Stimulated activated CD4-positive, alpha-beta T cell treated with anti-CD3 and anti-CD28 coated beads, Interleukin-15, amount 100 ng/mL, for 48 hours (primary cell): ENCODE measurements at regions not wholly inside any gene's neighbourhood (a gene's known extent, or its start where the extent isn't known, plus 50 kb on each side); places are given as distances from the start of the nearest gene placed in this dataset.
"Not testable (repeated sequence)": the region's sequence is repeated elsewhere in the genome, so short reads cannot be mapped to it uniquely, and the experiment has no call there.

Source experiments
- DNase-seq, 2 donors: peaks; one replicate each; pipeline ENCODE4 v3.0.0-alpha.2; 2020; ENCODE audit warnings: low read depth in 2 of 2

DNA sequence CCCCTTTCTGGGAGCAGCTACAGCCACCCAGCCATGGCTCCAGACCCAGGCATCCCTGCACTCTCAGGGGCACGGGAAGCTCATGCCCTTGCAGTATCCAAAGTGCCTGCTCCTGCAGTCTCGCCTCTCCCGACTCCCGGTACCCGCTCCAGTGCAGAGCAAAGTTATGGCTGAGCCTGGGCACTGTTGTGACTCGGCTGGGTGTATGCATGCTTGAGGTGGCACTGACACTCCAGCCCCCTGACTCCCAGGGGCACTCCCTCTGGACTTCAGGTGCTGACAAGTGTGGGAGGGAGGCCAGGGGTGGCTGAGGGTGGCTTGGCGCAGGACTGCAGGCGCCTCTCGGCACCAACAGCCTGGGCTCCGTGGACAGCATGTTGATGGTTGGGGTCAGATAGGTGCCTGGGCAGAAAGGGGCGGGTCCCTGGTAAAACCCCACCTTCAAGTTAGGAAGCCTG lies 580.1 kb upstream of the ADGRL2 start:
- no peak for DNase-seq

GRCh38 chr1:81217058-81217457 lies 583.7 kb upstream of the ADGRL2 start:
- no peak for DNase-seq

DNA sequence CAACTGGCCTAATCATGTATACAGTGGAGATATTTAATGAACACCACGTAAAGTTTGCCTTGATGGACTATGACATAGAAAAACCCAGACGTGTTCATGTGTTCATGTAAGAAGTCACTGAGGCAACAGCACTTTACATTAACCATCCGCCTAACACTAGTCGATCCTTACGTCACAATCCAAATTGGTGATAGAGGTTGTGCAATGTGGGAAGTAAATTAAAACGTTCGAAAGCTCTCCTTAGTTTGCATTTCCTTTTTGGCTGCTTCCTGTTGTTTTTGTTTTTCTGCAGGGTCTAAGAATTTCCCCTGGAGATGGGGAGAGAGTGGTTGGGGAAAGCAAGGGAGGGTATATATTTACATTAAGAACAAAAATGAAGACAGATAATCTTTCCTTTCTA lies 587.5 kb upstream of the ADGRL2 start:
- no peak for DNase-seq

GRCh38 chr1:81209461-81209860 lies 591.3 kb upstream of the ADGRL2 start:
- DNase-seq, result no peak

DNA sequence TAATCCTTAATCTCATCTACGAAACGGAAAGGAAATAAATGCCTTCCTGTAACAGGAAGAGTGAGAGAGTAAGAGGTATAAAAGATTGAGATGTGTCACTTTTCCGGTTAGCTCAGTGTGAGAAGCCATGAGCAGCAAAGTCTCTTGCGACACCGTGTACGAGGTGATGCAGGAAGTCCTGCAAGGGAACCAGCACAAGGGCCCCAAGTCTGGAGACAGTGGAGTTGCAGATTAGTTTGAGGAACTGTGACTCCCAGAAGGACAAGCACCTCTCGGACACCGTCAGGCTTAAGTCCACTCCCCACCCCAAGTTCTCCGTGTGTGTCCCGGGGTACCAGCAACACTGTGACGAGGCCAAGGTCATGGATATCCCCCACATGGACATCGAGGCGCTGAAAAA lies 592.3 kb upstream of the ADGRL2 start:
- no peak for DNase-seq

- DNase-seq, result no peak
These were observed 594.8 kb upstream of the ADGRL2 start for GRCh38 chr1:81205956-81206355.

GRCh38 chr1:81201779-81202178 lies 599.0 kb upstream of the ADGRL2 start:
- no peak for DNase-seq

DNA sequence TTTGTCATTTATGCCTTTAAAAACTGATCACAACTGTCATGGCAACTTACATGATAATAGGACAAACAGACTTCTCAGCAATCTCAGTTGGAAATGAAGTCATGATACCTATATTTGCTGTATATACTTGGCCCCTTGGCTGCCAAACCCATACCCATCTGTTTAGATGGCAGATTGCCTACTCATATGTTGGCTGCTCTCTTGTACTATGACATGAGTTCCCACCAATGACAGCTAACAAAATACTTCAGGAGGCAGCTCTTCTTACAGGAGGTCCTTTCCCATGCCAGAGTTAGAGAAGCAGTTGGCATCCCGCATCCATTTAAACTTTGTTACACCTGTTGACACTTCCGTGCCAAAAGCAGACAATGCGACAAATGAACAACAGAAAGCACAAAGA lies 603.1 kb upstream of the ADGRL2 start:
- DNase-seq, result no peak

DNA sequence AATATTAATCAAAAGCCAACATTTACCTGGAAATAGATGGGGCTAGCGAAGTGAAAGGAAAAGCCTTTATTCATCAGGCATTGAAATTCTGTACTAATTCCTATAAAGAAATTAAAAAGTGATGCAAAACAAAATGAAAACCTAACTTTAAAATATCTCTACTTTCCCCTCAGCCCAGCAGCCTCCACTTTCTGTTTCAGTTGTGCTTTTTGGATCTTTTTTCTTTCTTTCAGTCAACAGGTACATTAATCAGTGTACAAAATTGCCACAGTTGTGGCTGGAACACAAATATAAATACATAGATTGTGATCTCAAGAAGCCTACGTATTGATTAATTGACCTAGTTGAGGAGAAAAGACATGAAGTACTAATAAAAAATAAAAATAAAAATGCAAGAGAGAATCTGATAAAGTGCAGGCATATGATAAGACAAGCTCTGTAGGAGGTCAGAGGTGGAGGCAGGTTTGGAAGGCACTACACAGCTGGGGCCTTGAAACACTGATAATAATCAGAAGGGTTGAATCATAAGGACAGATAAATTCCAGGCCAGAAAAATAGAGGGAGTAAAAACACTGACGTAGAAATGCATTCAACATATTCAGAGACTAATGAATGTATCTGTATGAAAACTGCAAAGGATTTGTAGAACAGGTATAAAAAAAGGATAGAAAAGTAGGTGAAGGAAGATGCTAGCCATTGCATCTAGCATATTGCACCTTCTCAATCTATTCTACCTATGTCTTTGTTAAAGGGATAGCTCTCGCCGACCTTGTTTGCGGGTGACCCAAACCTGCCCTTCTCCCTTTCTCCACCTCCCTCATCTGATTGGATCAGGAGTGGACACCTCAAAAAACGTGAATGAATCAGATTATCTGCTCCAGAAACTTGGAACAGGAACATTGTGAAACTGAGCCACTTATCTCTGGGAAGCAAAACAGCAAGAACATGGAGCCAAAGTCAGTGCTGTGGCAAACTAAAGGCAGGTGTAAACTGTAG lies 607.8 kb upstream of the ADGRL2 start:
- DNase-seq, result no peak

GRCh38 chr1:81190003-81190402 lies 610.7 kb upstream of the ADGRL2 start:
- DNase-seq, result no peak

GRCh38 chr1:81187635-81188034 lies 613.1 kb upstream of the ADGRL2 start:
- no peak for DNase-seq

GRCh38 chr1:81186261-81186660 lies 614.5 kb upstream of the ADGRL2 start:
- no peak for DNase-seq

GRCh38 chr1:81183553-81183952 lies 617.2 kb upstream of the ADGRL2 start:
- no peak for DNase-seq

GRCh38 chr1:81183051-81183450 lies 617.7 kb upstream of the ADGRL2 start:
- DNase-seq, result no peak

DNA sequence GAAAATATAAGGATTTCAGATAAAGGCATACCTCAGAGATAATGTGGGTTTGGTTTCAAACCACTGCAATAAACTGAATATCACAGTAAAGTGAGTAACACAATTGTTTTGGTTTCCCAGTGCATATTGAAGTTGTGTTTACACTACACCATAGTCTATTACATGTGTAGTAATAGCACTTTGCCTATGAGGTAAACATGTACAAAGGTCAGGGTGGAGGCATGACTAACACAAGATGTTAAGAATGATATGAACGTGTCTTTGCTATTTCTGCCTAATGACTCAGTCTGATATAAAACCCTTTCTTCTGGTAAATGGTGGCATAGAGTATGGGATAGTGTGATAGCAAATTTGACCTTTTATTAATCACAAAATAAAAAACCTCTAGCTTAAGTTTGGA lies 621.5 kb upstream of the ADGRL2 start:
- no peak for DNase-seq

GRCh38 chr1:81178431-81179093 lies 622.2 kb upstream of the ADGRL2 start:
- DNase-seq, result not testable (repeated sequence)

- DNase-seq, result no peak
These were observed 625.8 kb upstream of the ADGRL2 start for GRCh38 chr1:81174811-81175476.

DNA sequence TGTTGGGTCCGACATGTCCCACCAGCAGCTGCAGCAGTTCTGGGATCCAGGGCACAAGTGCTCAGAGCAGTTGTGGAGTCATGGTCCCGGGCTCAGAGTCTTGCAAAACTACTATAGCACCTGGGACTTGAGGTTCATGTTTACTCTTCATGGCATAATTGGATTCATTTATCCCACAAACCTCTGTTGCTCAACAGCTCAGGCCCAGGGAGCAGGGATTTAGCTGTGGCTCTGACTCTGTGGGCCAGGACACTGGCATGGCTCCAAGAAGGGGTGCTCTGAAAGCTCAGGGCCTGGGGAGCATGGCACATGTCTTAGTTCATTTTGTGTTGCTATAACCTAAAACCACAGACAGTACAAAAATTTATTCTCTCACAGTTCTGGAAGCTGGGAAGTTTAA lies 626.7 kb upstream of the ADGRL2 start:
- no peak for DNase-seq

DNA sequence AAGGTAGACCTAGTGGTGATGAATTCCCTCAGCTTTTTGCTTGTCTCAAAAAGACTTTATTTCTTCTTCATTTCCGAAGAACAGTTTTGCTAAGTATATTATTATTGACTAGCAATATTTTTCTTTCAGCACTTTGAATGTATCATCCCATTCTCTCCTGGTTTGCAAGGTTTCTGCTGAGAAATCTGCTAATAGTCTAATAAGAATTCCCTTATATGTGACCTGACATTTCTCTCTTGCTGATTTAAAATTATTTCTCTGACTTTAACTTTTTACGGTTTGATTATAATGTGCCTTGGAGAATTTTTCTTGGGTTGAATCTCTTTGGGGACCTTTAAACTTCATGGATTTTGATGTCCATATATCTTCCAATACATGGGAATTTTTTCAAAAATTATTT lies 628.3 kb upstream of the ADGRL2 start:
- no peak for DNase-seq

- DNase-seq, result no peak
These were observed 630.0 kb upstream of the ADGRL2 start for GRCh38 chr1:81170721-81171120.

DNA sequence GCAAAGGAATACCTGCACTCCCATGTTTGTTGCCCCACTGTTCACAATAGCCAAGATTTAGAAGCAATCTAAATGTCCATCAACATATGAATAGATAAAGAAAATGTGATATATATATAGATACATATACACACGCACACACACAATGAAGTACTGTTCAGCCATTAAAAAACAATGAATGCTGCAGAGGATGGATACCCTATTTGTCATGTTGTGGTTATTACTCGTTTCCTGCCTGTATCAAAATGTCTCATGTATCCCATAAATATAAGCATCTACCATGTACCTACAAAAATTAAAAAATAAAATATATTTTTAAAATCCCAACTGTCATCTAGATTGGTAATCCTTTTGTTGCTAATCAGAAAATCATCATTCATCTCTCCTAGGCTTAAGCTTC lies 634.8 kb upstream of the ADGRL2 start:
- DNase-seq, result no peak

DNA sequence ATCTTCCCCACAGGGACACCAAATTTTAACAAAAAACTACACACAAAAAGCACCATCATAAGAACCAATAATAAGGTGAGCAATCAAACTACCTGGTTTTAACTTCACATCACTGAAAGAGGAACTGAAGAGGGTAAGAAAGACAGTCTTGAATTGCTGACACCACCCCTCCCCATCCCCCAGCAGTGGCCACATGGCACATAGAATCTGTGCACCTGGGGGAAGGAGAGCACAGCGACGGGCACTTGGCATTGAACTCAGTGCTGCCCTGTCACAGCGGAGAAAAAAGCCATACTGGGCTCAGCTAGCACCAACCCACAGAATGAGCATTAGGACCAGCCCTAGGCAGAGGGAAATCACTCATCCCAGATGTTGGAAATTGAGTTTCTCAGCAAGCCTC lies 640.0 kb upstream of the ADGRL2 start:
- DNase-seq, result no peak
